ENCODE measurements at regions not wholly inside any gene's neighbourhood (a gene's known extent, or its start where the extent isn't known, plus 50 kb on each side); places are given as distances from the start of the nearest gene placed in this dataset.
A peak's percentile ranks its signal among the peaks of the same experiment; 100 is the strongest.

DNA sequence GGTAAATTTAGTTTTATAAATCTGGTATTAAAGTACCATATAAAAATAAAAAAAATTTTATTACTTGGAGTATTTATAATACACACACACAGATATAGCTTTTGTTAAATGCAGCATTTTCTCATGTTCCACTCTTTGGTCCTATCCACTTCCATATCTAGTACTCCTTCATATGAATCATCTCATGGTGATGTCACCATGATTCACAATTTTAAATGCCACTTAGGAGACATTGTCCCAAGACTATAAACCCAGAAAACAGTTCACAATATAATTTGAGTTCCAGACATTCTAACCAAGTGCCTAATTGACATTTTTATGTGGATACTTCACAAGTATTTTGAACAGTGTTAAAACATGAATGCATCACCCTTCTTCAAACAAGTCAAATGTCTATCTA lies 1398.3 kb downstream of the DSC3 start:
- DNase-seq = peak; percentile 46

GRCh38 chr18:29629493-29630036 lies 1413.0 kb downstream of the DSC3 start:
- no peak for DNase-seq

DNA sequence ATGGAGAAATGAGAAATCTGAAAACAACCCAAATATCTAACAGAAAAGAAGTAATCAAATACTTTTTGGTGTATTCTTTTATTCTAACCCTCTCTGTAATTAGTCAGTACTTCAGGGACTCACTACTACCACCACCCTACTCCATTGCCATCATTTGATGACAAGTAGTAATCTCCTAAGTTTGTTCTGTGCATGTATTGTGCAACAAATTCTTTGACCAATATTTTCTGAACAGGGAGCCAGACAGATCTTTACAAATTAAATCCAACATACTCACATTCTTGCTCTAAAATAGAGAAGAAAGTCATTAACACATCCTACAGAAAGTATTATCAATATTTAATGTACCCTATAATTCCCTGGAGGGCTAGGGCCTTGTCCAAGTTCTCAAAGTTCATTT lies 1416.4 kb downstream of the DSC3 start:
- no peak for DNase-seq

GRCh38 chr18:29616867-29617266 lies 1425.7 kb downstream of the DSC3 start:
- DNase-seq = no peak

DNA sequence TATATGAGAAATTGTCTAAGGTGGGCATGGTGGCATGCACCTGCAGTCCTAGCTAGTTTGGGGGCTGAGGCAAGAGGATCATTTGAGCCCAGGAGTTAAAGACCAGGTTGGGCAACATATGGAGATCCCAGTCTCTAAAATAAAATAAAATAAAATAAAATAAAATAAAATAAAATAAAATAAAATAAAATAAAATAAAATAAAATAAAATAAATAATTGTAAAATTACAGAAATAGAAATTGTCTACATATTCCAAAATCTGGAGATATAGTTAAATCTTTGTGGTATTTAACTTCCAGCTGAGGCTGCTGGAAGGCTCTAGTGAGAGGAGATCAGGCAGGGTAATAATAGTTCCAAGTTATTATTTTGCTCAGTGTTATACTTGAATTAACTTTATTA lies 1432.1 kb upstream of the CDH2 start:
- no peak for DNase-seq

DNA sequence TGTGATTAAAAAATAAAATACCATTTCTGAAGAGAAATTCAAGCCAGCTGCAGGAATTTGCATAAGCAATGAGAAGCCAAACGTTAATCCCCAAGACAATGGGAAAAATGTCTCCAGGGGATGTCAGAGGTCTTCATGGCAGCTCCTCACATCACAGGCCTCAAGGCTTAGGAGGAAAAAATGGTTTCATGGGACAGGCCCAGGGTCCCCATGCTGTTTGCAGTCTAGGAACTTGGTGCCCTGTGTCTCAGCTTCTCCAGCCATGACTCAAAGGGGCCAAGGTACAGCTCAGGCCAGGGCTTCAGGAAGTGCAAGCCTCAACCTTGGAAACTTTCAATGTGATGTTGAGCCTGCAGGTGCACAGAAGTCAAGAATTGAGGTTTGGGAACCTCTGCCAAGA lies 1428.4 kb upstream of the CDH2 start:
- no peak for DNase-seq

GRCh38 chr18:29596959-29597358 lies 1420.0 kb upstream of the CDH2 start:
- DNase-seq = no peak

GRCh38 chr18:29594493-29594892 lies 1417.6 kb upstream of the CDH2 start:
- DNase-seq = no peak

DNA sequence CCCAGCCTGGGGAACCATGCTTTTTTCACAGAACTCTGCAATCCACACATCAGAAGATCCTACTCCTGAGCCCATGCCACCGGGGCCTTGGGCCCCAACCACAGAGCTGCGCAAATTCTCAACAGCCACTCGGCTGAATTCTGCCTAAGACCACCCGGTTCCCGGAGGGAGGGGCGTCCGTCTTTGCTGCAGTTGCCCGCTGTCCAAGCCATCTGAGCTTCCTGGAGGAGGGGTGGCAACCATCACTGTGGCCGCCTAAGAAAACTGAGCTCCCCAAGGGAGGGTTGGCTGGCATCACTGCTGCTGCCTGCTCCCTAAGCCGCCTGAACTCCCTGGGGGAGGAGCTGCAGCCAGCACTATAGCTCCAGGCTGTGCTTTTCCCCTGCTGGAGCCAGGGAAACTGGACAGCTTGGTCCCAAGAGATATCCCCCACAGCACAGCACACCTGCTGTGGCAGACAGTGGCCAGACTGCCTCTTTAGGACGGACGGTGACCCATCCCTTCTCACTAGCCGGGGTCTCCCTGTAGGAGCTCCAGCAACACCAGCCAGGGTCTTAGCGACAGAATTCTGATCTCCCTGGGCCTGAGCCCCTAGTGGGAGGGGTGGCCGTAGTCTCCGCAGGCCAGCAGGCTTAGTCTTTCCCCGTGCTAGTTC lies 1411.6 kb upstream of the CDH2 start:
- no peak for DNase-seq

- no peak for DNase-seq
These were observed 1409.3 kb upstream of the CDH2 start for GRCh38 chr18:29586210-29586609.

GRCh38 chr18:29560270-29560669 lies 1383.3 kb upstream of the CDH2 start:
- no peak for DNase-seq

GRCh38 chr18:29556070-29556469 lies 1379.1 kb upstream of the CDH2 start:
- no peak for DNase-seq

GRCh38 chr18:29549759-29550158 lies 1372.8 kb upstream of the CDH2 start:
- no peak for DNase-seq

- DNase-seq = no peak
These were observed 1370.7 kb upstream of the CDH2 start for GRCh38 chr18:29547626-29548025.

- DNase-seq = no peak
These were observed 1363.6 kb upstream of the CDH2 start for GRCh38 chr18:29540548-29540947.

DNA sequence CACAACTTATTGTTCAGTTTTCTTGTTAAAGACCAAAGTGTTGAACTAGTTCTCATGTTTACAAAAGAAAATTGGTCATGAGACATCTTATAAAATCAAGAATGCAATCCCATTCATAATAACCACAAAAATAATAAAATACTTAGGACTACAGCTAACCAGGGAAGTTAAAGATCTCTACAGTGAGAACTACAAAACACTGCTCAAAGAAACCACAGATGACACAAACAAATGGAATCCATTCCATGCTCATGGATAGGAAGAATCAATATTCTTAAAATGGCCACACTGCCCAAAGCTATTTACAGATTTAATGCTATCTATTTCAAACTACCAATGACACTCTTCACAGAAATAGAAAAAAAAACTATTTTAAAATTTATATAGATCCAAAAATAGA lies 1354.8 kb upstream of the CDH2 start:
- no peak for DNase-seq

- DNase-seq = no peak
These were observed 1346.4 kb upstream of the CDH2 start for GRCh38 chr18:29523371-29523770.

GRCh38 chr18:29512761-29513160 lies 1335.8 kb upstream of the CDH2 start:
- DNase-seq = no peak

- no peak for DNase-seq
These were observed 1335.3 kb upstream of the CDH2 start for GRCh38 chr18:29512203-29512602.

- peak; percentile 59 for DNase-seq
These were observed 1325.0 kb upstream of the CDH2 start for GRCh38 chr18:29501952-29502351.

GRCh38 chr18:29496152-29496680 lies 1319.3 kb upstream of the CDH2 start:
- peak; percentile 1 for DNase-seq

DNA sequence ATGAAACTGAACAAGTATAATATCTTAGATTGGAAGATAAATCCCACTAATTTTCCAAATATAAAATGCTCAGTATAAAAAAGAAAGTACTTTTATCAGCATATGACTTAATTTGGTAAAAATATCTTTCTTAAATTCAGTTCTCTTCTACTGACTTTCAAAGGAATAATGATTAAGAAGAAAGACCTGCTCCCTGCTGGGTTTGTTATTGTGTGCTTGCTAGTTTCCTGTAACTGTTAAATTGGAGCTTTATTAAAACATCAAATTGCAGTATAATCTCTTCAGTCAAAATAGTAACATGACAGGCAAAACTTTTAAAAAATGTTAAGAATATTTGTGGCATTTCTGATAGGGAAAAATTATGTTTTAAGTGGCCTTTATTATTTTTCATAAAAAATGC lies 1317.4 kb upstream of the CDH2 start:
- DNase-seq = no peak

DNA sequence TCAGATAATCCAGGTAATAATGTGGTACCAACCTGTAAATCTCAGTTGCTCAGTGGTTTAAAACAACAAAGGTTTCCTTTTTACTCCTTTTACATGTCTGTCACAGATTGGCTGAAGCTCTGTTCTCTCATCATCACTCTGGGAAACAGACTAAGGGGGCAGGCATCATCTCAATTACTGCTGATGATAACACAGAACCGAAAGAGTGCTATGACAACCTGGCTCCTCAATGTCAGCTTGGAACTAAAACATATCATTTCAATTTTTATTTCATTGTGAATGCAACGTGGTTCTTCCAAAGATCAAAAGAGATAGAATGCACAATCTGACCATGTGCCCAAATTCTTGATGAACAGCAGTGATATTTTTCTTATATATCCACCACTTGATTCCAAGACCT lies 1315.0 kb upstream of the CDH2 start:
- no peak for DNase-seq

DNA sequence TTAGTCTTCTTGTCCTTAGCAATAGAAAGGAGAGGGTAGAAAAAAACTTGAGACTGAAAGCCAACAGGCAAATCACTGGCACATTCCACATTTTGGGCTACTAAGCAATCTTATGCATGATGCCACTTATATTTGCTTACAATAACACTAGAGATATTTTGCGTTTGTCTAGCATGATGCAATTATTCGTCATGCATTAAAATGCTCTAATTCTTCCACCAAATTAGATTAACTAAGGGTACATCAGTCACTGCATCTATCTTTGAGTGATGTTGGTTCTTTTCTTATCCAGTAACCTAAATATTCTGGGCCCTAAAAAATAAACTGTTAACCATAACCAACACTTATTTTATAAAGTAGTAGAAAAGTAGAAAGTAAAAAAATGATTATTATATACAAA lies 1311.7 kb upstream of the CDH2 start:
- DNase-seq = no peak

GRCh38 chr18:29465526-29465925 lies 1288.6 kb upstream of the CDH2 start:
- DNase-seq = no peak
